KBM-7 (cell line): ENCODE measurements at regions not wholly inside any gene's neighbourhood (a gene's known extent, or its start where the extent isn't known, plus 50 kb on each side); places are given as distances from the start of the nearest gene placed in this dataset.
"Not testable (repeated sequence)": the region's sequence is repeated elsewhere in the genome, so short reads cannot be mapped to it uniquely, and the experiment has no call there.

Source experiments
- DNase-seq: peaks from one replicate; pipeline ENCODE4 v3.0.0-alpha.2; 2015
- in situ Hi-C: fragments of 300-500 bp; cut with MboI; formaldehyde crosslinking; loops from 2 replicates; pipeline ENCODE4 v1.14.3; 2020; ENCODE audit warnings: low sequenced_read_pairs, low pct_unique_long_range_greater_than_20kb, mixed read lengths

DNA sequence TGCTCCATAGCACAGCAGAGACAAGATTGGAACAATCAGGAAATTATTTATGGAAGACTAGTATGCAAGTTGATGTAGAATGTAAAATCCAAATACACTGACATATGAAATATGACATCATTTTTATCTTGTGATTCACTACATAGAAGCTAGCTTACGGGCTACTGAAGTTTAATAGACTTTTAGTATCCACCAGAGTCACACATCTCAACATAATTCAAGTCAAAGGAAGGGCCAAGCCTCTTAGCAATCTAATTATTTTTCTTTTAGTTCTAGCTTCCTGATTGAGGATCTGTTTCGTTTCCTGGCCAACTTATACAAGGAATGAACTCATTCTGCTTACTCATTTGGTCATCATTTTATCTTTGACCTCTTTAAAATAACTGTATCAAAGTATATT is 234.4 kb upstream of the CHRM3 start:
- DNase-seq: no peak
- in situ Hi-C loops: no loop called here

DNA sequence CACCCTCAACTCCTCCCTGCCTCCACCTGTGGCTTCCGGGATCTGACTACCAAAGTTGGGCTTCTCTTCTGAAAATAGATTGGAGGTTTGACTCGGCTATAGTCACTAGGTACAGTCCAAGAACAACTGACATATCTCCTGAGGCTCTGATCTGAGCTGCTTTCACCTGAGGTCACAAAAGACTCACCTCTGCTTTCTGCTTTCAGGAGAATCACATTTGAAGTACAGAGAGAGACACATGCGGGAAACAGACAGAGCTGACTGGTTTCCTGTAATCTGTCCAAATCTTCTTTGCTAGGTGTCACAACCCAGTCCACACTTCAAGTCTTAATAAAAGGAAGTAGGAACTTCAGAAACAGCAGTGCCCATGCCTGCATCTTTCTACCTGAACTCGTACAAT is 245.4 kb upstream of the CHRM3 start:
- in situ Hi-C loops: no loop called here
- DNase-seq: no peak

DNA sequence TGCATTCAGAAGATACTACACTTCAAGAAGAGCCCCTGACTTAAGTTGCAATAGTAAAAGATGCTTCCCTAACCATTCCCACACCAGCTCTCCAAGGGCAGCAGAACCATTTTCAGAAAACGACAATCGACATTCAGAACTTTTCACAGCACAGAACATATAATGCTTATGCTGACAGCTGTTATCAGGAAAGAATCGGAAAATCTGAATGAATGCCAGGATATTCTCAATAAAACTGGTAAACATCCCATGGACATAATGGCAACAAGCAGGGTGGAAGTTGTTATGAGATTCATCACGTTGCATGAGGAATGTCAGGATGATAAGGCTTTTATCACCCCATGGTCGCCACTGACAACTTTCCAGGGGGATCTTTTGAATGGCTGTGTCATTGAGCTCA is 246.6 kb upstream of the CHRM3 start:
- in situ Hi-C loops: no loop called here

DNA sequence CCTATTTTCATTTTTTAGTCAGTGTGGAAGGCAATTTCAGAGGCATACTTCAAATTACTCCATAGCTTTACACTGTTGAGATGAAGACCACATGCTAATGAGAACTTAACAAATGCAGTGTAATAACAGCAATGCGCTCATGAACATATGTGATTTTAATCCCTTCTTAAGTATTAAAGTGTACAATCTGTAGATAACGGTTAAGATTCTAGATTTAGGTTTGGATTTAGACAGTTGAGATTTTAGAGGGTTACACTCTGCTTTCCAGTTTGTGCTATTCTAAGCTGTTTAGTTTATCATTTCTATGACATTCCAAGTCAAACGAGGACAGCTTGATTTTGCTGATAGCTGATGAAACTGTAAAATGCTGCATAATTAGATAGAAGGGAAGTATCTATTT is 257.8 kb upstream of the CHRM3 start:
- no peak for DNase-seq
- in situ Hi-C loops: no loop called here

More for the DNA sequence above, 246.6 kb upstream of the CHRM3 start:
- no peak for DNase-seq

DNA sequence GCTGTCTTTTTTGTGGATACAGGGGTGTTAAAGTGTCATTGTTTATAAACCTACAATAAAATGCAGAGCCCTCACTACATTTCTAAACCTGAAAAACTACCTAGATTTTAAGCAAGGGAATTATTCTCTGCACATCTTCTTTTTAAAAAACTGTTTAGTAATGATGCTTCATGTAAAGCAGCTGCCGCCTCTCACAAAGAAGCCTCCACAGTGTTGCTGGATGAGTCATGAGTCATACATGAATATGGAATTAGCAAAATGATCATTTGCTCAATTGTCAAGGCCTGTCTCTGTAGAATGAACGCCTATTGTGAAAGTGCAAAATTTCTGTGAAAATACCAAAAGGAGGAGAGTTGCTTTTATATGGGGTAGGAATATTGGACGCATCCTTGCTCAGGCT is 259.5 kb upstream of the CHRM3 start:
- no peak for DNase-seq
- in situ Hi-C loops: no loop called here

DNA sequence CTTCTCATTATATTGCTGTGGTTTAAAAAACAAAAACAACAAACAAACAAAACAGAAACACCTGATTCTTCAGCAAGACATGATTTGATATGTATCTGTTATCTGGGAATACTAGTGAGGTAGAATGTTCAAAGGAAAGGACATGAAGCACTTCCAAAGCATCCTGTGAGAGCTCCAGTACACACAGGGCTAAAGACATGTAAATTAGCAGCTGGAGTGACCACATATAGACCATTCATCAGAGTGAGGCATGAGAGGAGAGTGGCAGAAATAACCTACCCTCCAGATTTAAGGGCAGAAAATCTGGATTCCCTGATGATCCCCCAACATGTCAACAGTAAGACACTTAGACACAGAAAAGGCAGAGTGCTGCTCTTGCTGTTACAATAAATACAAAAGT is 260.5 kb upstream of the CHRM3 start:
- no peak for DNase-seq
- in situ Hi-C loops: no loop called here

DNA sequence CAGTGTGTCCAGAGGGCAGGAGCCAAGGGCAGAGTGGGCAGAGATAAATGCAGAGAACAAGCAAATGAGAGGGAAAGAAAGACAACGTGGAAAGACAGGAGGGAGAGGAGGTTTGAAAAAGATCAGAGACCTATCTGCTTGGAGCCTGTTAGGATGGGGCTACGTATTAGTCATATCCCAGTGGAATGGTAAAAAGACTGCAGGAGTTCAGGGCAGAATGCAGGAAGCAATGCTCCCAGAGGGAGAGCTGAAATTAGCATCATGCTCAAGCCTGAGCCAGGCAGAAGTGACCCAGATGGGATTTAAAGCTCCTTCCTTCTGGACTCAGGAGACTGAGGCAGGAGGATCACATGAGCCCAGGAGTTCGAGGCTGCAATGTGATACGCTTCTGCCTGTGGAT is 261.3 kb upstream of the CHRM3 start:
- DNase-seq: no peak
- in situ Hi-C loops: no loop called here

DNA sequence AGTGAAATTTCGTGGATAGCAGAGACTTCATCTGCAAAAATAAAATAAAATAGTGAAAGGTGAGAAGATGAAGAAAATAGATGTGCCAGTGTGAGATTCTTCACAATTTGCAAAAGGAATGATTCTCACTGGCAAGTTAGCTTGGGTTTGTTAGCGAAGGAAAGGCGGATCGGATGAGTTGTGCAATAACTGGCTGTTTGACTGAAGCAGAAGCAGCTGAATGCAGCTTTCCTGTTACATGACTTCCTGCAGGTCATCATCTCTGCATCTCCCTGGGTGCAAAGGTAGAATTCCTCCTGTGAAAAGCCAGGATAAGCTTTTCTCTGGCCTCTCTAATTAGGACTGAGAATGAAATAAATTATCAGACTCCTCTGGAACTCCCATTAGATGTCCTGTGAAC is 263.1 kb upstream of the CHRM3 start:
- peak; percentile 7 for DNase-seq
- in situ Hi-C loops: no loop called here

DNA sequence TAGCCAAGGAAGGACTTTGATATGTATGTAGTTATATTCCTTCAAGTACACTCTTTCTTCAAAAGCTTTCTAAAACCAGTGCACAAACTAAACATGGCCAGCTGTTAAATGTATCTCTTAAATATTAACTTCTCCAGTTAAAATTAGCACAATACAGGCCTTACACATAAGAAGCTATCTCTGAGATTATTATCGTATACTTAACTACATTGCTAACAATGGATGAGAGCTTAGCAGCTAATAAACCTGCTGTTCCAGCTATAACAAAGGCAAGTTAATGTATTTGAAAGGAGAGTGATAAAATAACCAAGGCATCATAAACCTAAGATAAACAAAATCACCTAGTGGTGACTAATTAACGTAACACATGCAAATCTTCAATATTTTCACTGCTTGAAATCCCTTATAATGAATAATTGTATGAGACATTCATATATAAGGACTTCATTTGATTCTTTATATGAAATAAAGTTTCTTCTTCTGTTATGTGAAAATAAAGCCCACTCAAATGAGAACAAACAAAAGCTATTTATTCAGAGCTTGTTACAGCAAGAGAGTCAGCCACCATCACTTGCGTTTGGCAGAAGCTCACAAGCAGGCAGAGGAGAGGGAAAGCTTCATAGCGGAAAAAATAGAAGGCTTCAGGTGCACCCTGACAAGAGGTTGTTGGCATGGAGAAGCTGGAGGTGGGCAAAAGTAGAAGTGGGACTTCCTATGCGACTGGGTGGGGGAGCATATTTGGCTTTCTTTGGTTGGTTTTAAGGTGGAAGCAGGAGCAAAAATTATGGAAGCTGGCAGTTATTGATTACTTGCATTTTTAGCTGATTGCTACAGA is 274.1 kb upstream of the CHRM3 start:
- in situ Hi-C loops: no loop called here
- DNase-seq: no peak

DNA sequence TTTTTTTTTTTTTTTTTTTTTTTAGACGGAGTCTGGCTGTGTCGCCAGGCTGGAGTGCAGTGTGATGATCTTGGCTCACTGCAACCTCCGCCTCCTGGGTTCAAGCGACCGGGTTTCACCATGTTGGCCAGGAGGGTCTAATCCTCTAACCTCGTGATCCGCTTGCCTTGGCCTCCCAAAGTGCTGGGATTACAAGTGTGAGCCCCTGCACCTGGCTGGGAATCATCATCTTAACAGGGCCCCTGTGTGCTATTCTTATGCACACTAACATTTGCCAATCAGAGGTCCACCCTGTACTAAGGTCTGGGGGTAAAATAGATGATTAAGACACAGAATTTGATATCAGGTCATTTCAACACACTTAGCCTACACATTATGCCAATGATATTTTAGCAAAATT is 278.7 kb upstream of the CHRM3 start:
- in situ Hi-C loops: no loop called here
- no peak for DNase-seq

DNA sequence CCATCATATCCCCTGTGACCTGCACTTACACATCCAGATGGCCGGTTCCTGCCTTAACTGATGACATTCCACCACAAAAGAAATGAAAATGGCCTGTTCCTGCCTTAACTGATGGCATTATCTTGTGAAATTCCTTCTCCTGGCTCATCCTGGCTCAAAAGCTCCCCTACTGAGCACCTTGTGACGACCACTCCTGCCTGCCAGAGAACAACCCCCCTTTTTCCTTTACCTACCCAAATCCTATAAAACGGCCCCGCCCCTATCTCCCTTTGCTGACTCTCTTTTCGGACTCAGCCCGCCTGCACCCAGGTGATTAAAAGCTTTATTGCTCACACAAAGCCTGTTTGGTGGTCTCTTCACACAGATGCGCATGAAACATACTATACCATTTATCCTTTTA is 279.7 kb upstream of the CHRM3 start:
- DNase-seq, in situ Hi-C loops: not testable (repeated sequence)

DNA sequence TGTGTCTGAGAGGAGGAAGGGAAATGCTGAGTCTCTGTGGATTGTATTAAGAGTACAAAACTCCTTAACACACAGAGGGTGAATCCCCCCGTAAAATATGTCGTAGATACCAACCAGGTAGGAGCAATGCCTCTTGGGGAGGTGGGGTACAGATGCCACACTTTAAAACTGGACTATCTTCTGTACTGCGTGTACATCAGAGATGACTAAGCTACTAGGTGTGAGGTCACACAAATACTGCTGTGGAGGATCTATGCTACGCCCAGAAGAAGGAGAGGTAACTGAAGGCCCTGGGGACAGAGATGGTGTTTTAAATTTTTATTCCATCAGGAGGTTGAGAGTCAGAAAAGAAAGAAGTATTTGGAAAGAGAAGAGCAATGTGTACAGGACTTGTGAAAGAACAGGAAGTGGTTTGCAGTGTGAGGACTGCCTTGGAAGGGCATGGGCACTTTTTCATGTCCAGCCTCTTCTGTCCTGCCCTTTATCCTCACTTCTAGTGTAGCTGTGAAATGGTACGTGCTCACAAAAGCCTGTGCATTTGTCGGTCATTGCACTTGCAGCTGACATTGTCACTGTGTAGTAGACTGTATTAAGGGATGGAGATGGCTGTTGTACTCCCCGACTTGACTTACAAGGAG is 287.8 kb upstream of the CHRM3 start:
- in situ Hi-C loops: no loop called here
- peak; percentile 5 for DNase-seq

DNA sequence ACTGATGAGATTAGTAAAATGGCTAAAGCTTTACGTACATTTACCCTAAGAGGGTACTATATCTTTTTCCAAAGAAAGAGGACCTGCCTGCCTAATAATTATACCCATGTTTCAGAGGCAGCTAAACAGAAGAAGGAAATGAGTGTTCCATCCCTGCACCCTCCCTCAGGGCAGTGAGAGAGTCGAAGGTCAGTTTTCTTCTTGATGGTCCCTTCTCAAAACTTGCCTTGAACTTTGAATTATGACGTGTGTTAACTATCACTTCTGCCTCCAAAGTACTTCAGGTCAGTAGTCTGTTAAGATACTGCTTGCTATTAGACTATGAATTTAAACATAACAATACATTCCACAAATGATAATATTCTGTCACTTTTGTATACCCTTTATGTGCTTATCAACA is 294.8 kb upstream of the CHRM3 start:
- no peak for DNase-seq
- in situ Hi-C loops: no loop called here

DNA sequence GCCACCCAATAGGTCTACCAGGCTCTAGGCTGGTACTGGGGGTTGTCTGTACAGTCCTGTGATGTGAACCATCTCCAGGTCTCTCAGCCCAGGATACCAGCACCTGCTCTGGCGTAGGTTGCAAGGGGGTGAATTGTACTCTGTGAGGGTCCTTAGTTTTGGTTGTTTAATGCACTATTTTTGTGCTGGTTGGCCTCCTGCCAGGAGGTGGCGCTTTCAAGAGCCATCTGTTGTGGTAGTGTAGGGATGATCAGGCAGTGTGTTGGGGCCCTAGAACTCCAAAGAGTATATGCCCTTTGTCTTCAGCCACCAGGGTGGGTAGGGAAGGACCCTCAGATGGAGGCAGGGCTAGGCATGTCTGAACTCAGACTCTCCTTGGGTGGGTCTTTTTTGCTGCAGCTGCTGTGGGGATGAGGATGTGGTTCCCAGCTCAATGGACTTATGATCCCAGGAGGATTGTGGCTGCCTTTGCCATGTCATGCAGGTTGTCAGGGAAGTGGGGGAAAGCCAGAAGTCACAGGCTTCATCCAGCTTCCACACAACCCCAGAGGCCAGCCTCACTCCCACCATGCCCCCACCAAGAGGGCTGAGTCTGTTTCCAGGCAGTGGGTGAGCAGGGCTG is 301.8 kb upstream of the CHRM3 start:
- no peak for DNase-seq
- in situ Hi-C loops: no loop called here

DNA sequence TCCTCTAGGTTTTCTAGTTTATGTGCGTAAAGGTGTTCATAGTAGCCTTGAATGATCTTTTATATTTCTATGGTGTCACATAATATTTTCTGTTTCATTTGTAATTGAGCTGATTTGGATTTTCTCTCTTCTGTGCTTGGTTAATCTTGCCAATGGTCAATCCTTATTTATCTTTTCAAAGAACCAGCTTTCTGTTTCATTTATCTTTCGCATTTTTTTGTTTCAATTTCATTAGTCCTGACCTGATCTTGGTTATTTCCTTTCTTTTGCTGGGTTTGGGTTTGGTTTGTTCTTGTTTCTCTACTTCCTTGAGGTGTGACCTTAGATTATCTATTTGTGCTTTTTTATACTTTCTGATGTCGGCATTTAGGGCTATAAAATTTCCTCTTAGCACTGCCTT is 304.4 kb upstream of the CHRM3 start:
- DNase-seq, in situ Hi-C loops: not testable (repeated sequence)

DNA sequence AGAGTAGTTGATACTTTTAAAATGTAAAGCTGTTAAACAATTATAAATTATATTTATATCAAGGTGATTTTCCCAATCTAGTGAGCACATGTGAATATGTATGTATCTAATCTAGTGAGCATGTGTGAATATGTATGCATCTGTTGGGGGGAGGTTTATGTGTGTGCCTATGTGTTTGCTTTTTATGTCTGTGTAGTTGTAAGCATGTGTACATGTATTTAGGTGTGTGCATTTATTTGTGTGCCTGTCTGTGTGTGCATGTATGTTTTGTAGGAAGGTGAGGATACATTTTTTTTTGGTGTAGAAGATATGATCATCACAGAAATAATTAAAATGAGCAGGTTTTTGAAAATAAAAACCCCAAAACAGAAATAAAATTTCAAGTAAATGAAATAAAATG is 318.9 kb upstream of the CHRM3 start:
- in situ Hi-C loops: no loop called here
- DNase-seq: no peak

DNA sequence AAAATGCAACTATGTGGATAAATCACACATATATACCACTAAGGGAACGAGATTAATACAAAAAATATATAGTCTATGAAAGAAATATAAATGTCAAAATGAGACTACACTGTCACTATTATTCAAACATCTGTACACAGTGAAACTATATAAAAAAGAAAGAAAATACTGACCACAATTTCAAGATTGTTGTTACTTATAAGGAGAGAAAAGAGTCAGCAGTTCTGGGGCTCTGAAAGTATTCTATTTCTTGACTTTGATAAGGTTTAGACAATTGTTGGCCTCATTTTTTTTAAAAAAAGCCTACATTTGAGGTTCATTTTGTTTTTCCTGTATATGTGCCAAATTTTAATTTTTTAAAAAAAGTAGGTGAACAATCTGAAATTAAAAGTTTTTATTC is 319.3 kb upstream of the CHRM3 start:
- DNase-seq: no peak
- in situ Hi-C loops: no loop called here

DNA sequence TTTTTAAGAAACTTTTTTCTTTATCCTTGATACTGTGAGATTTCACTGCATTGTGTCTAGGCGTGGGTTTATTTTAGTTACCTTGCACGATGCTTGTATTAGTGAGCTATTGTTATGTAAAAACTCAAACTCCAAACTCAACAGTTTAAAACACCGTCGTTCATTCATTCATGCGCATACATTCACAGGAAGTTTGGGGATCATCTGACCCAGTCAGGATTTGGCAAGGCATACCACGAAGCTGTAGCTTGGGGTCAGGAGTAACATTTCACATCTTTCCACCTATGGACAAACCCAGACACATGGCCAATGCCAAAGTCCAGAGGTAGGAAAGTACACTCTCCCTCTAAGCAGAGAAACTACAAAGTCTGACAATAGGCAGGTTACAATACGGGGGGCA is 324.6 kb upstream of the CHRM3 start:
- in situ Hi-C loops: no loop called here

DNA sequence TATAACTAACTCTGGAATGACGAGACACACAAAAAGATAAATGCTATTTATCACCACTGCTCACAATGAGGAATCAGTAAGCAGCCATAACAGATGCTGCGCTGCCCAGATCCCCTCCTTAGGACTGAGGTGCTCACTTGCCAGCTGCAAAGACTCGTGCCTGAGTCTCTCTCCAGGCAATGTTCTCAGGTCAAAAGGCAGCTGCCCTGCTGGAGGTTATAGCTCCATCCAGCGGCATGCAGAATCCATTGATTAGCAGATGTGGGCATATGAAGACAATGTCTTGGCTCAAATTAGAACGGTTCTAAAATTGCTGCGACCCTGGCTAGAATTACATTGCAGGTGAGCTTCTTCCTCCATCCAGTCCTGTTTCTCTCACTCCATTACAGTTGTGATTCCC is 328.2 kb upstream of the CHRM3 start:
- in situ Hi-C loops: no loop called here
- no peak for DNase-seq

More for the DNA sequence above, 324.6 kb upstream of the CHRM3 start:
- DNase-seq: no peak

DNA sequence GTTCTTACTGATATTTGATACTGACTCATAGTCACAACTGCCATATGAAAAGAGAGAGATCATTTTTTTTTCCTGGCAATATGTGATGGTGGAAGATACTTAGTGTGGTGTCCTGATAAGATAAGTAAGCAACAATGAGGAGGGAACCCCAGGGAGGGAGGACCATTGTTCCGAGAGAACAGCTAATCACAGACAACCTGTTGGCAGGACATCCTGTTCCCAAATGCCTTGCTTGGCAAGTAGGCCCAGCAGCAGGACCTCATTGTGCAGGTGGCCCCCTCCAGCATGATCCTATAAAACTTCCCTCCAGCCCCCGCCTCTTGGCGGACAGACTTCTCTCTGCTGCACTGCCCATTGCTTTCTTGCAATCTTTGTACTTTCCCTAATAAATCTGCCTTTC is 329.4 kb upstream of the CHRM3 start:
- DNase-seq: no peak
- in situ Hi-C loops: no loop called here
